ENCODE measurements at regions not wholly inside any gene's neighbourhood (a gene's known extent, or its start where the extent isn't known, plus 50 kb on each side); places are given as distances from the start of the nearest gene placed in this dataset.

DNA sequence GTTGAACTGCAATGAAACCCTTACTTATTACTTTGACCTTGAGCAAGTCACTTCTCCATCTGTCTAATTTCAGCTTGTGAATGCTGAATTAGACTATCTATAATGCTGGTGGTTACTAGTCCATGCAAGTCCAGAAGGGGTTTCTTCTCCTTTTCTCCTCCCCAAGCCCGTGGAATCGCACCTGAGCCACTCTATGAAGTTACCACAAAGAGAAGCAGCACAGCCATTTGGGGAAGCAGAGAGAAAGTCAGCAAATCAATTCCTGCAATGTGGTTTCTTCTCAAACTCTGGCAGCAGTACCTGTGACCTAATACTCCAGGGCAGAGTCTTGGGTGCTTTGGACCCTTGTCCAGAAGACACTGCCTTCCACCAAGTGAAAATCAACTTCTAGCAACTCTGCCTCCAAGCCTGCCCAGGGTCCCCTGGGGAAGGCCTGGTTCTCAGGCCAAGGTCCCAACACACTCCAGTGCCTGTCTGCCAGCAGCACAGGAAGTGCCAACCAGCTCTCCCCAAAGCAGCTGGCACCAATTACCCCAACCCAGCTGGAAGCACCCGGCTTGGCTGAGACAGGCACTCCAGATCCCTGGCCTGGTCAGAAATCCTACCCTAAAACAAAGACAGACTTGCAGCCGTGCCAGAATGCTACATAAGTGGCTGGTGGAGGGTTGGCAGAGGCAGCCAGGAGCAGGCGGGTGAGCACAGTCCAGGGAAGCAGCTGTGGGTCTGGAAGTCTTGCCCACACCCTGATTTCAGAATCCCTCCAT is 200.3 kb downstream of the LSM5 start:
- intact Hi-C loops (cut with micrococcal nuclease) = no loop called here
- Histone ChIP-seq H3K27me3 (ENCODE audit: insufficient read depth, low read length) (no peaks in the 10 kb centered on the region), H3K9me3 (ENCODE audit: control insufficient read depth in 1 of 2, low read length in 2 of 2) (no peaks in the 10 kb centered on the region), H3K4me1 (ENCODE audit: insufficient read depth, low read length) (no peaks in the 10 kb centered on the region), H3K4me3 (ENCODE audit: low read length in 2 of 2) (no peak overlapping the region), H3K27ac (ENCODE audit: low read depth, low read length) (no peak overlapping the region), H3K36me3 (ENCODE audit: insufficient read depth, low read length) (no peaks in the 10 kb centered on the region)
- Mint-ChIP-seq H3K36me3 (no peaks in the 10 kb centered on the region), H3K4me3 (no peak overlapping the region), H3K27me3 (peaks cover 0 to 3% of the 10 kb centered on the region in 2 donors), H3K27ac (no peak overlapping the region), H3K4me1 (no peaks in the 10 kb centered on the region), H3K9me3 (peaks cover 0 to 4% (median 0%) of the 10 kb centered on the region in 8 donors)
- ChIA-PET CTCF (ENCODE audit: partially characterized antibody) (no interaction called here), POLR2A (ENCODE audit: partially characterized antibody) (no interaction called here)
- no peak for DNase-seq

DNA sequence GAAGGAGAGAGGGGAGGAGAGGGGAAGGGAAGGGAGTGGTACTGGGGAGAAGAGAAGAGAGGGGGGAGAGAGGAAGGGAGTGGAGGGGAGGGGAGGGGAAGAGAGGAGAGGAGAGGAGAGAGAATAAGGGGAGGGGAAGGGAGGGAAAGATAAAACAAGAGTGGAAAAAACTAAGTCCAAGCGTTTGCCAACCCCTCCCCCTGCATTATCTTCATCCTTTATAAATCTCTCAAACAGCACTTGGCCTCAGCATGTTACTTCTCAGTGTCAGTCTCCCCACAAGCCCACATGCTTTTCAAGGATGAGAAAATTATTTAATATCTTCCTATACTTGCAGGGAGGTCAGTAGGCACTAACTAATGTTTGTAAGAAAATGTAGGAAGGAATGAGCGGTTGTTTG is 204.5 kb downstream of the LSM5 start:
- Histone ChIP-seq H3K27me3 (ENCODE audit: insufficient read depth, low read length) (no peaks in the 10 kb centered on the region), H3K4me3 (ENCODE audit: low read length in 2 of 2) (no peak overlapping the region), H3K4me1 (ENCODE audit: insufficient read depth, low read length) (no peaks in the 10 kb centered on the region), H3K36me3 (ENCODE audit: insufficient read depth, low read length) (no peaks in the 10 kb centered on the region), H3K9me3 (ENCODE audit: control insufficient read depth in 1 of 2, low read length in 2 of 2) (no peaks in the 10 kb centered on the region), H3K27ac (ENCODE audit: low read depth, low read length) (no peak overlapping the region)
- Mint-ChIP-seq H3K27ac (no peak overlapping the region), H3K27me3 (peaks cover 0 to 1% of the 10 kb centered on the region in 2 donors), H3K4me3 (no peak overlapping the region), H3K36me3 (no peaks in the 10 kb centered on the region), H3K4me1 (no peaks in the 10 kb centered on the region), H3K9me3 (peaks cover 0 to 3% (median 0%) of the 10 kb centered on the region in 8 donors)
- ChIA-PET POLR2A (ENCODE audit: partially characterized antibody) (no interaction called here), CTCF (ENCODE audit: partially characterized antibody) (no interaction called here)
- intact Hi-C loops (cut with micrococcal nuclease) = no loop called here
- DNase-seq = no peak

- intact Hi-C loops (cut with micrococcal nuclease) = no loop called here
- CTCF ChIA-PET (ENCODE audit: partially characterized antibody) = no interaction called here
- no peak for DNase-seq
- Mint-ChIP-seq H3K4me1 (no peaks in the 10 kb centered on the region), H3K27me3 (peaks cover 0 to 1% of the 10 kb centered on the region in 2 donors), H3K4me3 (no peak overlapping the region), H3K9me3 (peaks cover 0 to 3% (median 0%) of the 10 kb centered on the region in 8 donors), H3K27ac (no peak overlapping the region), H3K36me3 (no peaks in the 10 kb centered on the region)
- Histone ChIP-seq H3K27ac (ENCODE audit: low read depth, low read length) (no peak overlapping the region), H3K4me1 (ENCODE audit: insufficient read depth, low read length) (no peaks in the 10 kb centered on the region), H3K36me3 (ENCODE audit: insufficient read depth, low read length) (no peaks in the 10 kb centered on the region), H3K4me3 (ENCODE audit: low read length in 2 of 2) (no peak overlapping the region), H3K9me3 (ENCODE audit: control insufficient read depth in 1 of 2, low read length in 2 of 2) (no peaks in the 10 kb centered on the region), H3K27me3 (ENCODE audit: insufficient read depth, low read length) (no peaks in the 10 kb centered on the region)
- POLR2A ChIA-PET (ENCODE audit: partially characterized antibody) = no interaction called here
Observed at GRCh38 chr7:32283546-32283945, 206.6 kb downstream of the LSM5 start.

DNA sequence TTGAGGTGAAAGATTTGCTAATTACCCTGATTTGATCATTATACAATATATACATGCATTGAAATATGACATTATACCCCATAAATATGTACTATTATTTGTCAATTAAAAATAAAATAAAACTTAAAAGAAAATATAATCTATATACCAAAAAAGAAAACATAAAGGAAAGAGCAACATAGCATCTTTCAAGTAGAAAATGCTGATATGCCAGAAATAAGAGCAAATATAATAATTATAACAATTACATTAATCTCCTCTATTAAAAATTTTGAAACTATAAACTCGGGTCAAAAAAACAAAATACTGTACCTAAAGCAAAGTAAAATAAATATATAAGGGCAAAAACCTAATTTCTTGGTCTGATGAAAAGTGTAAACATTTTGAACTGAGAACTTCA is 209.3 kb upstream of the PDE1C start:
- Mint-ChIP-seq H3K27ac (no peak overlapping the region), H3K4me3 (no peak overlapping the region), H3K4me1 (no peaks in the 10 kb centered on the region), H3K36me3 (no peaks in the 10 kb centered on the region), H3K9me3 (no peaks in the 10 kb centered on the region), H3K27me3 (peaks cover 0 to under 1% of the 10 kb centered on the region in 2 donors)
- H3K27me3 ChIP-seq (ENCODE audit: insufficient read depth, low read length) = no peaks in the 10 kb centered on the region
- DNase-seq = no peak
- H3K9me3 ChIP-seq (ENCODE audit: control insufficient read depth in 1 of 2, low read length in 2 of 2) = no peaks in the 10 kb centered on the region
- H3K36me3 ChIP-seq (ENCODE audit: insufficient read depth, low read length) = no peaks in the 10 kb centered on the region
- no peaks in the 10 kb centered on the region for H3K4me1 ChIP-seq (ENCODE audit: insufficient read depth, low read length)
- intact Hi-C loops (cut with micrococcal nuclease) = no loop called here
- POLR2A ChIA-PET (ENCODE audit: partially characterized antibody) = no interaction called here
- H3K4me3 ChIP-seq (ENCODE audit: low read length in 2 of 2) = no peak overlapping the region
- CTCF ChIA-PET (ENCODE audit: partially characterized antibody) = no interaction called here
- H3K27ac ChIP-seq (ENCODE audit: low read depth, low read length) = no peak overlapping the region

DNA sequence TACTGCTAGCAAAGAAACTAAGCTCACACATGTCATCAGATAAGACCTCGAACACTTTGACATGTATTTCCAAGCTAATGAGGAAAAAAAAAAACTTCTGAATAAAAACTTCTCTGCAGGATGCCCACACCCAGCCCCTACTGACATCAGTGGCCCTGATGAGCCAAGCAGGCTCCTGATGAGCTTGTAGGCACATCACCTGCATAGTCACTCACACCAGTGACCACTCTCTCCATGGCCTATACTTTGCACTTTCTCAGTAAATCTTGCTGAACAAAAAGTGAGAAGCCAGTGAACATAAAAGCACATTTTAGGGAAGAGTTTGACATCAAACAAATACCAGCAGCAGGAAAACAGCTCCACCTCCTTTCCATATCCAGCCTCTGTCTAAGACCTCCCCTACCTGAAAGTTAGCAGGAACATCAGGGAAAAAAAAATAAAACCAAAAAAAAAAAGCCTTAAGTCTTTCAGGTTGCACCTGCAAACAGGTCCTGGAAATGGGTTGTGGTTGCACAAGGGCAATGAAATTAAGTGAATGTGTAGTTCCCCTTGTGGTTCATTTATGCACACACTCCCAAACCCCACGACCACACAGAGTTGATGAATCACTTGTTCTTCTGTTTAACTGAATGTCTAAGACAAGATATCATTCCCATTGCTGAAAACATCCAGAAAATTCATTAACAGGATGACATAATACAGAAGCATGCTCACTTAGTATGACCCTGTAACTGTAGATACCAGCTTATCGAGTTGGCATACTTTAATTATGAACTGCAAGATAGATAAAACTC is 205.2 kb upstream of the PDE1C start:
- H3K4me1 ChIP-seq (ENCODE audit: insufficient read depth, low read length) = no peaks in the 10 kb centered on the region
- H3K27me3 Mint-ChIP-seq = no peaks in the 10 kb centered on the region
- CTCF ChIA-PET (ENCODE audit: partially characterized antibody) = no interaction called here

GRCh38 chr7:32273297-32273696 is 203.1 kb upstream of the PDE1C start:
- Mint-ChIP-seq H3K27ac (no peak overlapping the region), H3K4me1 (no peaks in the 10 kb centered on the region), H3K27me3 (no peaks in the 10 kb centered on the region), H3K9me3 (no peaks in the 10 kb centered on the region), H3K4me3 (no peak overlapping the region), H3K36me3 (no peaks in the 10 kb centered on the region)
- no peaks in the 10 kb centered on the region for H3K9me3 ChIP-seq (ENCODE audit: control insufficient read depth in 1 of 2, low read length in 2 of 2)
- POLR2A ChIA-PET (ENCODE audit: partially characterized antibody) = no interaction called here
- no peak for DNase-seq
- no peaks in the 10 kb centered on the region for H3K4me1 ChIP-seq (ENCODE audit: insufficient read depth, low read length)
- H3K4me3 ChIP-seq (ENCODE audit: low read length in 2 of 2) = no peak overlapping the region
- CTCF ChIA-PET (ENCODE audit: partially characterized antibody) = no interaction called here
- no peak overlapping the region for H3K27ac ChIP-seq (ENCODE audit: low read depth, low read length)
- H3K27me3 ChIP-seq (ENCODE audit: insufficient read depth, low read length) = no peaks in the 10 kb centered on the region
- no peaks in the 10 kb centered on the region for H3K36me3 ChIP-seq (ENCODE audit: insufficient read depth, low read length)
- intact Hi-C loops (cut with micrococcal nuclease) = no loop called here

More for the DNA sequence above, 205.2 kb upstream of the PDE1C start:
- intact Hi-C loops (cut with micrococcal nuclease) = no loop called here
- no peaks in the 10 kb centered on the region for H3K9me3 Mint-ChIP-seq
- no peaks in the 10 kb centered on the region for H3K36me3 ChIP-seq (ENCODE audit: insufficient read depth, low read length)
- H3K4me1 Mint-ChIP-seq = no peaks in the 10 kb centered on the region
- no peak overlapping the region for H3K4me3 ChIP-seq (ENCODE audit: low read length in 2 of 2)
- no peak overlapping the region for H3K27ac ChIP-seq (ENCODE audit: low read depth, low read length)
- POLR2A ChIA-PET (ENCODE audit: partially characterized antibody) = no interaction called here
- DNase-seq = no peak
- no peak overlapping the region for H3K4me3 Mint-ChIP-seq
- no peaks in the 10 kb centered on the region for H3K27me3 ChIP-seq (ENCODE audit: insufficient read depth, low read length)
- H3K36me3 Mint-ChIP-seq = no peaks in the 10 kb centered on the region
- no peaks in the 10 kb centered on the region for H3K9me3 ChIP-seq (ENCODE audit: control insufficient read depth in 1 of 2, low read length in 2 of 2)
- no peak overlapping the region for H3K27ac Mint-ChIP-seq

GRCh38 chr7:32266932-32267475 is 196.8 kb upstream of the PDE1C start:
- Mint-ChIP-seq H3K27me3 (peaks cover 0 to 2% of the 10 kb centered on the region in 2 donors), H3K4me3 (no peak overlapping the region), H3K9me3 (peaks cover 0 to 4% (median 0%) of the 10 kb centered on the region in 8 donors), H3K4me1 (no peaks in the 10 kb centered on the region), H3K36me3 (no peaks in the 10 kb centered on the region), H3K27ac (peak overlapping the region in 1 of 7 donors; percentile 29)
- POLR2A ChIA-PET (ENCODE audit: partially characterized antibody) = no interaction called here
- no peak overlapping the region for H3K27ac ChIP-seq (ENCODE audit: low read depth, low read length)
- no peaks in the 10 kb centered on the region for H3K27me3 ChIP-seq (ENCODE audit: insufficient read depth, low read length)
- no peaks in the 10 kb centered on the region for H3K4me1 ChIP-seq (ENCODE audit: insufficient read depth, low read length)
- no peak for DNase-seq
- CTCF ChIA-PET (ENCODE audit: partially characterized antibody) = no interaction called here
- H3K4me3 ChIP-seq (ENCODE audit: low read length in 2 of 2) = no peak overlapping the region
- intact Hi-C loops (cut with micrococcal nuclease) = no loop called here
- no peaks in the 10 kb centered on the region for H3K36me3 ChIP-seq (ENCODE audit: insufficient read depth, low read length)
- H3K9me3 ChIP-seq (ENCODE audit: control insufficient read depth in 1 of 2, low read length in 2 of 2) = no peaks in the 10 kb centered on the region
